Glutamatergic neuron (in vitro differentiated cells): ENCODE measurements at regions not wholly inside any gene's neighbourhood (a gene's known extent, or its start where the extent isn't known, plus 50 kb on each side); places are given as distances from the start of the nearest gene placed in this dataset.
"Not testable (repeated sequence)": the region's sequence is repeated elsewhere in the genome, so short reads cannot be mapped to it uniquely, and the experiment has no call there.

Experiments used
- DNase-seq: peaks from one replicate; pipeline ENCODE4 v3.0.0; 2022
- H3K27ac Mint-ChIP-seq: one replicate; pipeline ENCODE4 v1.8.0; 2020; ENCODE audit warnings: mild to moderate bottlenecking, mixed read lengths, inconsistent platforms; ENCODE audit not compliant: unreplicated experiment
- H3K27me3 Mint-ChIP-seq: one replicate; pipeline ENCODE4 v1.8.0; 2020; ENCODE audit warnings: mild to moderate bottlenecking, moderate library complexity, mixed read lengths, inconsistent platforms; ENCODE audit not compliant: unreplicated experiment
- H3K36me3 Mint-ChIP-seq: one replicate; pipeline ENCODE4 v1.8.0; 2020; ENCODE audit warnings: mild to moderate bottlenecking, mixed read lengths, inconsistent platforms; ENCODE audit not compliant: unreplicated experiment
- H3K4me1 Mint-ChIP-seq: one replicate; pipeline ENCODE4 v1.8.0; 2020; ENCODE audit warnings: mild to moderate bottlenecking, low read depth, mixed read lengths, inconsistent platforms; ENCODE audit not compliant: unreplicated experiment
- H3K4me3 Mint-ChIP-seq: one replicate; pipeline ENCODE4 v1.8.0; 2020; ENCODE audit warnings: mild to moderate bottlenecking, mixed read lengths, inconsistent platforms; ENCODE audit not compliant: unreplicated experiment
- H3K9me3 Mint-ChIP-seq: one replicate; pipeline ENCODE4 v1.8.0; 2020; ENCODE audit warnings: mild to moderate bottlenecking, moderate library complexity, mixed read lengths, inconsistent platforms; ENCODE audit not compliant: unreplicated experiment
- TF ChIP-seq, protein P1 (sequence below): fragments of 200-600 bp; sonication (generic); IDR thresholded peaks from one replicate; pipeline ENCODE4 v1.5.0; 2021; ENCODE audit not compliant: partially characterized antibody, unreplicated experiment

- TF ChIP-seq, protein P1, sequence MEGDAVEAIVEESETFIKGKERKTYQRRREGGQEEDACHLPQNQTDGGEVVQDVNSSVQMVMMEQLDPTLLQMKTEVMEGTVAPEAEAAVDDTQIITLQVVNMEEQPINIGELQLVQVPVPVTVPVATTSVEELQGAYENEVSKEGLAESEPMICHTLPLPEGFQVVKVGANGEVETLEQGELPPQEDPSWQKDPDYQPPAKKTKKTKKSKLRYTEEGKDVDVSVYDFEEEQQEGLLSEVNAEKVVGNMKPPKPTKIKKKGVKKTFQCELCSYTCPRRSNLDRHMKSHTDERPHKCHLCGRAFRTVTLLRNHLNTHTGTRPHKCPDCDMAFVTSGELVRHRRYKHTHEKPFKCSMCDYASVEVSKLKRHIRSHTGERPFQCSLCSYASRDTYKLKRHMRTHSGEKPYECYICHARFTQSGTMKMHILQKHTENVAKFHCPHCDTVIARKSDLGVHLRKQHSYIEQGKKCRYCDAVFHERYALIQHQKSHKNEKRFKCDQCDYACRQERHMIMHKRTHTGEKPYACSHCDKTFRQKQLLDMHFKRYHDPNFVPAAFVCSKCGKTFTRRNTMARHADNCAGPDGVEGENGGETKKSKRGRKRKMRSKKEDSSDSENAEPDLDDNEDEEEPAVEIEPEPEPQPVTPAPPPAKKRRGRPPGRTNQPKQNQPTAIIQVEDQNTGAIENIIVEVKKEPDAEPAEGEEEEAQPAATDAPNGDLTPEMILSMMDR = no peak
- peaks cover 7% of the 10 kb centered on the region for H3K27me3 Mint-ChIP-seq
- no peaks in the 10 kb centered on the region for H3K4me1 Mint-ChIP-seq
- peaks cover 21% of the 10 kb centered on the region for H3K36me3 Mint-ChIP-seq
- peaks cover 36% of the 10 kb centered on the region for H3K9me3 Mint-ChIP-seq
- no peak overlapping the region for H3K4me3 Mint-ChIP-seq
- no peak for DNase-seq
- H3K27ac Mint-ChIP-seq = no peak overlapping the region
Measured at GRCh38 chr14:106346534-106347290, 820.3 kb downstream of the TMEM121 start.

DNA sequence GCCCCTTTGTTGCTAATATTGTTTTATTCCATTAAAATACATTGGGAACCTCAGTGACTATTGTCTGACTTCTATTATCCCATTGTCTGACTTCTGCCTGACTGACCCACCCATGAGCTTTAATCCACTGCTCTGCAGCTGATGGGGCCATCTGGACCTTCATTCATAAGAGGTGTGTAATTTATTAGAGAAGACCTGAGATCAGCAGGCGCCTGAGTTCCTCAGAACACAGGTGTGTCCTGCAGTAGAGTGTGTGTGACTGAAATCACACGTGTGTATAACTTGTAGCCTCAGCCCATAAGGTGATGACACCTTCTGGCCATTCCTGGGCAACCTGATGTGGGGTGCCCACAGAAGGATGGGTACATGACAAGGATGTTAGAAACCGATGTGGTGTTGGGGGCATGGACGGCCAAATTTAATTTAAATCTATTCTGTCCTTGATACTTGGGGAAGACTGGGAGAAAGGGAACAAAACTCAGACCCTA lies 821.0 kb downstream of the TMEM121 start:
- Mint-ChIP-seq H3K27ac (no peak overlapping the region), H3K4me3 (no peak overlapping the region), H3K36me3 (peaks cover 21% of the 10 kb centered on the region)

DNA sequence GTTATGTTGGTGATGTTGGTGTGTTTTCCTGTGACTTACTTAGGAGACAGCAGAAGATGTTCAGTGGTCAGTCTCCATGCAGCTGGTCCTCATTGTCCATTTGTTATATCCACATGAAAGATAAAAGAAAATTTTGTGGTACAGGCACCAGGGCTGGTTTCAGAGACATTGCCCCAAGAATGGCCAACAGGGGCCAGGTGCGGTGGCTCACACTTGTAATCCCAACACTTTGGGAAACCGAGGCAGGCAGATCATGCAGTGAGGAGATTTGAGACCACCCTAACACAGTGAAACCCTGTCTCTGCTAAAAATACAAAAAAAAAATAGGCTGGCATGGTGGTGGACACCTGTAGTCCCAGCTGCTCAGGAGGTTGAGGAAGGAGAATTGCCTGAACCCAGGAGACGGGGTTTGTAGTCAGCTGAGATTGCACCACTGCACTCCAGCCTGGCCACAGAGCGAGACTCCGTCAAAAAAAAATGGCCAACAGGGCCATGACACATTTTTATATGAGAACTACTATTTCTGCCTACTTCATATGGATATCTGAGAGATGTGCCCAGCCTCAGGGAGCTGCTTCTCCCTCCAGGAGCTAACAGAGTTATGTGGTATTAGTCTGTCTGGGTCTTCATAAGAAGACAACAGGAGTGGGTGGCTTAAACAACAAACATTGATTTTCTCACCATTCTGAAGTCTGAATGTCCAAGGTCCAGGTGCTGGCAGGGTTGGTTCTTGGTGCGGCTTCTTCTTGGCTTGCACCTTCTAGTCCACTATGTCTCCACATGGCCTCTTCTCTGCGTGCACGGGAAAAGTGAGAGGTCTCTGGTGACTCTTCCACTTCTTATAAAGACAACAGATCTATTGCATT lies 821.7 kb downstream of the TMEM121 start:
- DNase-seq = no peak
- Mint-ChIP-seq H3K4me3 (no peak overlapping the region), H3K9me3 (peaks cover 35% of the 10 kb centered on the region)

More for the DNA sequence above, 821.0 kb downstream of the TMEM121 start:
- peaks cover 38% of the 10 kb centered on the region for H3K9me3 Mint-ChIP-seq
- DNase-seq = no peak
- no peaks in the 10 kb centered on the region for H3K4me1 Mint-ChIP-seq
- TF ChIP-seq, protein P1 = no peak
- H3K27me3 Mint-ChIP-seq = peaks cover 7% of the 10 kb centered on the region

DNA sequence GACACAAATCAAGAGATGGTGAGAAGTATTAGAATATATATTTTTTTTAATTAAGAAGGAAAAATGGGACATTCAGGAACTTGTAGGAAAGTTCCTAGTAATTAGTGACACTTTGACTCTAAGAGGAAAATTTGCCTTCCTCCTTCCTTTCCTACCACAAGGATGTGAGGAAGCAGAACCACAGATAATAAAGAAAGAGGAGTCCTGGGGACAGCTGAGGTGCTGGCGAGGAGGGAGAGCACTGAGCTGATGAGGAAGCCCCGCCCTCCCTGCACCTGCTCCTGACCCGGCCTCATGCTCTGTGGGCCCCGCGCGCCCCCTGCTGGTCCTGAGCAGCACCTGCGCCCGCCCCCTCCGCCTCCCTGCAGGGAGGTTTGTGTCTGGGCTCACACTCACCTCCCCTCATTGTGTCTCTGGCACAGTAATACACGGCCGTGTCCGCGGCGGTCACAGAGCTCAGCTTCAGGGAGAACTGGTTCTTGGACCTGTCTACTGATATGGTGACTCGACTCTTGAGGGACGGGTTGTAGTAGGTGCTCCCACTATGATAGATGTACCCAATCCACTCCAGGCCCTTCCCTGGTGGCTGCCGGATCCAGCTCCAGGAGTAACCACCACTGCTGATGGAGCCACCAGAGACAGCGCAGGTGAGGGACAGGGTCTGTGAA lies 822.6 kb downstream of the TMEM121 start:
- Mint-ChIP-seq H3K36me3 (peaks cover 21% of the 10 kb centered on the region), H3K9me3 (peaks cover 34% of the 10 kb centered on the region)
- not testable (repeated sequence) for H3K27me3 Mint-ChIP-seq, H3K27ac Mint-ChIP-seq, DNase-seq, H3K4me3 Mint-ChIP-seq, H3K4me1 Mint-ChIP-seq

More for the DNA sequence above, 821.7 kb downstream of the TMEM121 start:
- no peaks in the 10 kb centered on the region for H3K4me1 Mint-ChIP-seq
- TF ChIP-seq, protein P1 = no peak
- H3K36me3 Mint-ChIP-seq = peaks cover 21% of the 10 kb centered on the region
- no peak overlapping the region for H3K27ac Mint-ChIP-seq
- H3K27me3 Mint-ChIP-seq = peaks cover 7% of the 10 kb centered on the region

DNA sequence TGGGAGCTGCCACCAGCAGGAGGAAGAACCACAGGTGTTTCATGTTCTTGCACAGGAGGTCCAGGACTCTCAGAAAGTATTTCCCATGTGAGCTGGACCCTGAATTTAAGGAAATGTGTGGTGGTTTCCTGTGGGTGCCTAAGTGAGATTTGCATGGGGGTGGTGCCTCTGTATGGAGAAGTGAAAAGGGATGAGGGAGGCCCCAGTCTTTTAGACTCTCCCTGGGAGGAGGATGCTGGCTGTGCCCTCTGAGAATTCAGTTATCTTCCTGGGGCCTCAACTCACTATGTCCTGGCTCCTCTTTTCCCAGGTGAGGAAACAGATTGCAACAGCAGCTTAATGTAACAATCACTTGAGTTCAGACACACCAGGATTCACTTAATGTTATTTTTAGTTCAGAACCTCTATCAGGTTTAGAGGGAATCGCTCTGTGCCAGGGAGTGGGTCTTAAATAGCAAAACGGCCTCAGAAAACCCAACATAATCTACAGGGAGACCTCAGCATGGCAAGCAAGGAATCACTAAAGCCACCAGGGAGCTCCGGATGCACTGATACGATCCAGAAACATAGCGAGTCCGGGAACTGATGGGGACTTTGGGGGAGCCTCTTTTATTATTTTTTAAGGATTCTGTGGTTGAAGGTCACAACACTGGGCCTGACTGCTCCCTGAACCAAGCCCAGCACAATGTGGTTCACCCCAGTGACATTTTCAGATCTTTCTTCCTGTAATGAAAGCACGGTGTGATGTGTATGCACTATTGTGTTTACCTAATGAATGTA lies 823.5 kb downstream of the TMEM121 start:
- Mint-ChIP-seq H3K36me3 (peaks cover 21% of the 10 kb centered on the region), H3K9me3 (peaks cover 38% of the 10 kb centered on the region)
- not testable (repeated sequence) for DNase-seq, H3K4me3 Mint-ChIP-seq, H3K27ac Mint-ChIP-seq, H3K4me1 Mint-ChIP-seq, H3K27me3 Mint-ChIP-seq

GRCh38 chr14:106355007-106355791 lies 828.8 kb downstream of the TMEM121 start:
- H3K4me1 Mint-ChIP-seq, DNase-seq, H3K4me3 Mint-ChIP-seq, H3K27me3 Mint-ChIP-seq, H3K36me3 Mint-ChIP-seq, H3K27ac Mint-ChIP-seq: not testable (repeated sequence)
- peaks cover 18% of the 10 kb centered on the region for H3K9me3 Mint-ChIP-seq

DNA sequence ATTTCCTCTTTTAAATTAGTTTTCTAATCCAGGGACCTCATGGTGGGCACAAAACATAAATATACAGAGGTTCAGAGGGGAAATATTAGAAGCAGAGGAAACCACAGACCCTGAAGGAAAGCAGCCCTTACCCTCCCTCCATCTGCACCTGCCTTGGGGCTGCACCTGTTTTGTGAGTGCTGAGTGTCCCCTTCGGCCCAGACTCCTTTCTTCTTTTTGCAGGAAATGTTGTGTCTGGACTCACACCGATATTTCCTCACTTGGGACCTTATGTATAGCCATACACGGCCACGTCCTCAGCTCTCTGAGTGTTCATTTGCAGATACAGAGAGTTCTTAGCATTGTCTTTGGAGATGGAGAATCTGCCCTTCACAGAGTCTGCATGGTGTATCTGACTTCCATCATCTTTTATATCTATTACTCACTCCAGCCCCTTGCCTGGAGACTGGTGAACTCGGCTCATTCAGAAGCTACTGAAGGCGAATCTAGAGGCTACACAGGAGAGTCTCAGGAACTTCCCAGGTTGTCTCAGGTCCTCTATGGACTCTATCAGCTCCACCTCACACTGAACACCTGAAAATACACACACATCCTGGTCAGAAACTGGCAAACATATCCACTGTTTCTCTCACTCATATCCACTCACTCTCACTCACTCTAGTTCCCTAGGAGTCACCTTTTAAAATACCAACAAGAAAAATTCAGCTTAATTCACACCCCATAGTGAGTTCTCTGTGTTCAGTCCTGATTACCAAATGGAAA lies 829.7 kb downstream of the TMEM121 start:
- H3K27ac Mint-ChIP-seq, H3K27me3 Mint-ChIP-seq, H3K4me1 Mint-ChIP-seq, DNase-seq, H3K4me3 Mint-ChIP-seq, H3K36me3 Mint-ChIP-seq: not testable (repeated sequence)
- H3K9me3 Mint-ChIP-seq = peaks cover 17% of the 10 kb centered on the region
